SKM-1 (cell line): ENCODE measurements at regions not wholly inside any gene's neighbourhood (a gene's known extent, or its start where the extent isn't known, plus 50 kb on each side); places are given as distances from the start of the nearest gene placed in this dataset.
"Not testable (repeated sequence)": the region's sequence is repeated elsewhere in the genome, so short reads cannot be mapped to it uniquely, and the experiment has no call there.

Experiments used
- DNase-seq: peaks from one replicate; lab custom pipeline; 2025; ENCODE audit not compliant: unreplicated experiment; lab: John Stamatoyannopoulos, UW

- DNase-seq: no peak
Measured at GRCh38 chr12:107366322-107366721, 273.0 kb upstream of the CRY1 start.

- no peak for DNase-seq
Measured at GRCh38 chr12:107368586-107368985, 275.2 kb upstream of the CRY1 start.

- no peak for DNase-seq
Measured at GRCh38 chr12:107369006-107369405, 275.7 kb upstream of the CRY1 start.

- no peak for DNase-seq
Measured at GRCh38 chr12:107369679-107370078, 276.3 kb upstream of the CRY1 start.

- no peak for DNase-seq
Measured at GRCh38 chr12:107372229-107372658, 278.9 kb upstream of the CRY1 start.

GRCh38 chr12:107373238-107373809, 280.0 kb upstream of the CRY1 start:
- DNase-seq: no peak

GRCh38 chr12:107374161-107374840, 281.0 kb upstream of the CRY1 start:
- no peak for DNase-seq

- DNase-seq: no peak
Measured at GRCh38 chr12:107375231-107375630, 281.9 kb upstream of the CRY1 start.

GRCh38 chr12:107377596-107378385, 284.4 kb upstream of the CRY1 start:
- no peak for DNase-seq

- no peak for DNase-seq
Measured at GRCh38 chr12:107378609-107379008, 285.3 kb upstream of the CRY1 start.

GRCh38 chr12:107379142-107379851, 285.9 kb upstream of the CRY1 start:
- DNase-seq: not testable (repeated sequence)

GRCh38 chr12:107379852-107380567, 286.7 kb upstream of the CRY1 start:
- DNase-seq: no peak

GRCh38 chr12:107384645-107385044, 291.3 kb upstream of the CRY1 start:
- DNase-seq: no peak

- no peak for DNase-seq
Measured at GRCh38 chr12:107385509-107385908, 292.2 kb upstream of the CRY1 start.

- no peak for DNase-seq
Measured at GRCh38 chr12:107386569-107386968, 293.2 kb upstream of the CRY1 start.

- no peak for DNase-seq
Measured at GRCh38 chr12:107388263-107388662, 294.9 kb upstream of the CRY1 start.

GRCh38 chr12:107390414-107390813, 295.2 kb upstream of the PWP1 start:
- DNase-seq: no peak

- no peak for DNase-seq
Measured at GRCh38 chr12:107393043-107393717, 292.4 kb upstream of the PWP1 start.

GRCh38 chr12:107394693-107395092, 290.9 kb upstream of the PWP1 start:
- DNase-seq: no peak

GRCh38 chr12:107395817-107396216, 289.8 kb upstream of the PWP1 start:
- DNase-seq: no peak
